ENCODE measurements at regions not wholly inside any gene's neighbourhood (a gene's known extent, or its start where the extent isn't known, plus 50 kb on each side); places are given as distances from the start of the nearest gene placed in this dataset.
A peak's percentile ranks its signal among the peaks of the same experiment; 100 is the strongest.

DNA sequence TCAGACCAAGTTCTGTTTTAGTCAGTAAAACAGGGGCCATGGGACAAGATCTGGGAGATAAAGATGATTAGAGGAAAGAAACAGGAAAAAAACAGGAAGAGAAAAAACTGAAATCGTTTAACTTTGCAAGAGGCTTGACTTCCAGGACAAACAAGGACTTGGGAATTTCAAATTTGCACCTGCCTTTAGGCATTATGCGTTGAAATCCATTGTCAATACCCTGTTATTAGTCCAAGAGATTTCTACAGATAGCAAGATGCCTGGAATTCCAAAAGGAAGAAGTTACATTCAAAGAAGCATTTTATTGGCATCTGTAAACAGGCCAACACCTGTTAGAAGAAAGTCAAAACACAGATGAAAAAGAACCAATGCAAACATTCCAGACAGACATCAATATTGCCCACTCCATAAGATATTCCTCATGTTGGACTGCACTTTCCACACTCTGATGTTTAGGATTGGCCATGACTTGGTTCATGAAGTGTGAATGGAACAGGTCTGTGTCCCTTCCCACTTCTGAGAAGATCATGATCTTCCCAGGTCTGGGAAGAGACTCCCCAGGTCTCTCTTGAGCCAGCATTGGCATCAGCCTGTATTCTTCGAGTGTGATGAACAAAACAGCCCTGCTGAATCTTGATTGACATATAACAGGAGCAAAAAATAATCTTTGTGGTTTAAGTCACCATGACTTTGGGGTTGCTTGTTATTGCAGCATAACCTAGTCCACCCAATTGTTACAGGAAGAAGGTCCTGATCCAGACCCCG, 181.4 kb upstream of the FN1 start (continued):
- peak; percentile 23; the same call in 1 of the 2 replicates for TF ChIP-seq CHD4 (IDR thresholded peaks at IDR 0.05; ENCODE audit: borderline replicate concordance, low read length)
- TF ChIP-seq PRDM4 (CRISPR knock-in tag; IDR thresholded peaks at IDR 0.05; ENCODE audit: borderline replicate concordance), result no peak
- no peak for TF ChIP-seq ZNF501 (CRISPR knock-in tag; IDR thresholded peaks at IDR 0.05)
- TF ChIP-seq U2AF2 (IDR thresholded peaks at IDR 0.05; ENCODE audit: low read depth, low read length), result no peak
- no peak for TF ChIP-seq JDP2 (CRISPR knock-in tag; IDR thresholded peaks at IDR 0.05; ENCODE audit: borderline replicate concordance)
- TF ChIP-seq, protein P1, sequence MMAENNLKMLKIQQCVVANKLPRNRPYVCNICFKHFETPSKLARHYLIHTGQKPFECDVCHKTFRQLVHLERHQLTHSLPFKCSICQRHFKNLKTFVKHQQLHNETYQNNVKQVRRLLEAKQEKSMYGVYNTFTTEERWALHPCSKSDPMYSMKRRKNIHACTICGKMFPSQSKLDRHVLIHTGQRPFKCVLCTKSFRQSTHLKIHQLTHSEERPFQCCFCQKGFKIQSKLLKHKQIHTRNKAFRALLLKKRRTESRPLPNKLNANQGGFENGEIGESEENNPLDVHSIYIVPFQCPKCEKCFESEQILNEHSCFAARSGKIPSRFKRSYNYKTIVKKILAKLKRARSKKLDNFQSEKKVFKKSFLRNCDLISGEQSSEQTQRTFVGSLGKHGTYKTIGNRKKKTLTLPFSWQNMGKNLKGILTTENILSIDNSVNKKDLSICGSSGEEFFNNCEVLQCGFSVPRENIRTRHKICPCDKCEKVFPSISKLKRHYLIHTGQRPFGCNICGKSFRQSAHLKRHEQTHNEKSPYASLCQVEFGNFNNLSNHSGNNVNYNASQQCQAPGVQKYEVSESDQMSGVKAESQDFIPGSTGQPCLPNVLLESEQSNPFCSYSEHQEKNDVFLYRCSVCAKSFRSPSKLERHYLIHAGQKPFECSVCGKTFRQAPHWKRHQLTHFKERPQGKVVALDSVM (CRISPR knock-in tag; IDR thresholded peaks at IDR 0.05), result peak; percentile 44; the same call in 1 of the 2 replicates
- no peak for TF ChIP-seq POLR2A (IDR thresholded peaks at IDR 0.05; ENCODE audit: insufficient read depth in 1 of 2, low read depth in 2 of 2, low read length in 2 of 2)
- TF ChIP-seq ZSCAN29 (CRISPR knock-in tag; conservative IDR thresholded peaks at IDR 0.05), result peak; percentile 96
- TF ChIP-seq ZKSCAN8 (CRISPR knock-in tag; IDR thresholded peaks at IDR 0.05; ENCODE audit: borderline replicate concordance), result peak; percentile 92; the same call in 1 of the 2 replicates
- no peak for TF ChIP-seq KDM5B (CRISPR knock-in tag; IDR thresholded peaks at IDR 0.05; ENCODE audit: borderline replicate concordance)
- 0 out of 2 replicates have a peak, but pooled peaks have one; percentile 29 for TF ChIP-seq ZNF558 (CRISPR knock-in tag; IDR thresholded peaks at IDR 0.05; ENCODE audit: borderline replicate concordance)
- TF ChIP-seq, protein P2, sequence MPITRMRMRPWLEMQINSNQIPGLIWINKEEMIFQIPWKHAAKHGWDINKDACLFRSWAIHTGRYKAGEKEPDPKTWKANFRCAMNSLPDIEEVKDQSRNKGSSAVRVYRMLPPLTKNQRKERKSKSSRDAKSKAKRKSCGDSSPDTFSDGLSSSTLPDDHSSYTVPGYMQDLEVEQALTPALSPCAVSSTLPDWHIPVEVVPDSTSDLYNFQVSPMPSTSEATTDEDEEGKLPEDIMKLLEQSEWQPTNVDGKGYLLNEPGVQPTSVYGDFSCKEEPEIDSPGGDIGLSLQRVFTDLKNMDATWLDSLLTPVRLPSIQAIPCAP (CRISPR knock-in tag; IDR thresholded peaks at IDR 0.05; ENCODE audit: low read depth), result no peak
- TF ChIP-seq GATA4 (IDR thresholded peaks at IDR 0.05; ENCODE audit: borderline replicate concordance, low read depth), result peak; percentile 100
- no peak for TF ChIP-seq THAP8 (CRISPR knock-in tag; IDR thresholded peaks at IDR 0.05; ENCODE audit: borderline replicate concordance)
- 0 out of 2 replicates have a peak, but pooled peaks have one; percentile 17 for TF ChIP-seq HINFP (CRISPR knock-in tag; IDR thresholded peaks at IDR 0.05; ENCODE audit: low read depth)
- no peak for TF ChIP-seq ZNF121 (CRISPR knock-in tag; IDR thresholded peaks at IDR 0.05)
- TF ChIP-seq ZNF10 (CRISPR knock-in tag; IDR thresholded peaks at IDR 0.05; ENCODE audit: borderline replicate concordance, low read depth), result no peak
- no peak; the same call in 1 of the 2 replicates for TF ChIP-seq ZNF704 (CRISPR knock-in tag; IDR thresholded peaks at IDR 0.05; ENCODE audit: borderline replicate concordance)

Measured in HepG2 (cell line).